T-helper 1 cell treated with Interleukin-12 subunit alpha and Interleukin-12 subunit beta and Interleukin-4 antibody, amounts not matched to agents 30 μg/mL and 1 μg/mL, for 36 hours (primary cell): ENCODE measurements at regions not wholly inside any gene's neighbourhood (a gene's known extent, or its start where the extent isn't known, plus 50 kb on each side); places are given as distances from the start of the nearest gene placed in this dataset.

ENCODE experiments used
- H3K27ac Mint-ChIP-seq: one replicate; pipeline ENCODE4 v1.8.0; 2021; ENCODE audit warnings: mild to moderate bottlenecking, mixed read lengths
- H3K27me3 Mint-ChIP-seq: one replicate; pipeline ENCODE4 v1.8.0; 2021; ENCODE audit warnings: low read depth, mixed read lengths
- H3K36me3 Mint-ChIP-seq: one replicate; pipeline ENCODE4 v1.8.0; 2021; ENCODE audit warnings: low read depth, mixed read lengths
- H3K4me1 Mint-ChIP-seq: one replicate; pipeline ENCODE4 v1.8.0; 2021; ENCODE audit warnings: low read depth, mixed read lengths
- H3K4me3 Mint-ChIP-seq: one replicate; pipeline ENCODE4 v1.8.0; 2021; ENCODE audit warnings: mild to moderate bottlenecking, moderate library complexity, mixed read lengths
- H3K9me3 Mint-ChIP-seq: one replicate; pipeline ENCODE4 v1.8.0; 2021; ENCODE audit warnings: mixed read lengths

DNA sequence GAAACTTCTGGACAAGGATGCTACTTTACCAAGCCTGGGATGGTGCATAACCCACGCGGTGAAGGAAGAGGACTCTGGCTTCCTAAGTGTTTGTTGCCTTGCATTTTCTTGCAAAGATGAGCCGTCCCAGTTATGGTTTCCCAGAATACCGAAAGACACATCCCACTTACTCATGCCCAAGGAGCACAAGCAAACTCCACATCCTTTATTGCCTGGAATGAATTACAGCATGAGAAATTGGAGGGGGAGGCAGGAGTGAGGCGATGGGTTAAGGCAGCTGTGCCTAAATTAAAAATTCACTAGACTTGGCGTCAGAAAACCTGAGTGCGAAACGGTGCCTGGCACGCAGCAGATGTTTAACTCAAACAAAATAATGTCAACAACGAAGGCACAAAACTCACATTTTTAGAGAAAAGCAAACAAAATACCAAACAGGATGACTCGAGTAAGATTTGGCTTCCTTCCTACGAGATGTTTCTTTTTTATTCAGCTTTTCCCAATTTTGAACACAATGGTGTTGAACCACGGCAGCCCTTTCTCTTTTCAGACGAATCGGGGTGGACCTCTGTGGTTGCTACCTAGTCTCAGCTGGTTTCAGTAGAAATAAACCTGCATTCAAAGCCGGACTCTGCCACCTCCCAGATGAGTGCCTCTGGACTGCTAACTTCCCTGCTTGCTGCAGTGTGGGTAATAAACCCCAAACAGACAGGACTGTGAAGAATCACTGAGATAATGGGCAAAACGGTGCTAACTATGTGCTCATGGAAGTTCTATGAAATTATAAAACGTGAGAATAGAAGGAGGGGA lies 100.3 kb upstream of the NCK2 start:
- Mint-ChIP-seq H3K27ac (no peak overlapping the region), H3K36me3 (no peaks in the 10 kb centered on the region), H3K27me3 (peaks cover 23% of the 10 kb centered on the region)

DNA sequence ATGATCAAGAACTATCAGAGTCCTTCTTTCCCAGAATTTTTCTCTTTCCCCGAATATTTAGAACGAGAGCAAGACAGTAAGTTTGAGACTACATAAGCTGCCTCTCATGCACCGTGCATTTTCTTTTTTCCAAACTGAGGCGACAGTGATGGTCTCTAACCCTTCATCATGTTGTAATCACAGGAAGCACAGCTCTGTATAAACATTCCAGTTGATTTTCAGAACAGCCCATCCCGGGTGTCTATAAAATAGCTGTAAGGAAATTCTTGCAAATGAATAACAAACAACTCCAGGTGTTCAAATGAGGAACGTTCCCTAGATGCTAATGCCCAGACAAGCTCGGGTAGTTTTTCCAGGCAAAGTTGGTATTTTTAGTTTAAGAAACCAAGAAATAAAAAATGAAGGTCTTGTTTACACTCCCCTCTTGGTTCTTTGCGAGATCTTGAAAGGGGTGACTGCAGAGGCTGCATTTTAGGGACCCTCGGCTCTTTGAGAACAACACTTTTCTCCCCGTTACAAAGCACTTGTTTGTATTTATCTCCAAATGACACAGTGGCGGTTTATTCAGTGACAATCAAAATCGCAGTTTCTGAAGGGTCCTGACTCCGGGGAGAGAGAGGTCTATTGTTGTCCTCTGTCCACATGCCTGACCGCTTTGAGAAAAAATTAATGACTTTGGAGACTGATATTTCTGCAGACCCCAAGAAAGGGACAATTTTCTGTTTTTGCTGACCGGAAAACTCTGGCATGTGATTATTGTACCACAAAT lies 101.1 kb upstream of the NCK2 start:
- Mint-ChIP-seq H3K27me3 (peaks cover 23% of the 10 kb centered on the region), H3K4me3 (no peak overlapping the region), H3K27ac (no peak overlapping the region), H3K4me1 (no peaks in the 10 kb centered on the region), H3K9me3 (no peaks in the 10 kb centered on the region), H3K36me3 (no peaks in the 10 kb centered on the region)

More for the DNA sequence above, 100.3 kb upstream of the NCK2 start:
- no peaks in the 10 kb centered on the region for H3K9me3 Mint-ChIP-seq
- H3K4me1 Mint-ChIP-seq, result no peaks in the 10 kb centered on the region
- H3K4me3 Mint-ChIP-seq, result no peak overlapping the region

DNA sequence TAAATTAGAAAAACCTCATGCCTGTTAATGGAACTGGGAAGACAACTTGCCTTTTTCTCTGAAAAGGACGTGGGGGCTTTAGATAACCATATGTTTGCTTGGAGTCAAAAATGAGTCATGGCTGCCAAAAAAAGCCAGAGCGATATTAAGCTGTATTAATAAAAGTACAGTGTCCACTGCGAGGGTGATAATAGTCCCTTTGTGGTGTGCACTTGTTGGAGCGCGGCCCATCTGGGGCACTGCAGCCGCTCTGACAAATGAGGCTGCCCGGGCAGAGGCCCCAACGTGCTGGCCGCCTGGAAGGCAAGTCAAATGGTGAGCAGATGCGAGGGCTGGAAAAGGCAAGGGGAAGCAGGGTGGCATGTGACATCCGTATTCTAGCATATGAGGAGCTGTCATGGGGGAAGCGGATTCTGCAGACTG lies 103.3 kb upstream of the NCK2 start:
- no peak overlapping the region for H3K27ac Mint-ChIP-seq
- H3K27me3 Mint-ChIP-seq, result peaks cover 20% of the 10 kb centered on the region
- no peaks in the 10 kb centered on the region for H3K9me3 Mint-ChIP-seq
- H3K4me3 Mint-ChIP-seq, result no peak overlapping the region
- H3K4me1 Mint-ChIP-seq, result no peaks in the 10 kb centered on the region
- H3K36me3 Mint-ChIP-seq, result no peaks in the 10 kb centered on the region

DNA sequence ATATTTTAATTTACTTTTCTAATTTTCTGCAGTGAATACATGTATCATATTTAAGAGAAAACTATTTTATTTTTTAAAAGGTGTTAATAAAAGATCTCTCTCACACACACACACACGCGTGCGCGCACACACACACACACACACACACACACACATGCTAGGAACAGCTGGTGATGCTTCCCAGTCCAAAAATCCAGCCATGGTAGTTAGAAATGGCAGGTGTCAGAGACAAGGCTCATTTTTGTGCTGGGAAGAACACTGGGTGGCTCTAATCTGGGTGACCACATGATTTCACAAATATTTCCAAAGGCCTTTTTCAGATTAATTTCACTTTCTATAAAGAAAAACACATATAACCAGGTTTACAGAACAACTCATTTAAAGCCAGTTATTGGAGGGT lies 104.5 kb upstream of the NCK2 start:
- Mint-ChIP-seq H3K27ac (no peak overlapping the region), H3K4me1 (no peaks in the 10 kb centered on the region), H3K36me3 (no peaks in the 10 kb centered on the region), H3K4me3 (no peak overlapping the region), H3K9me3 (no peaks in the 10 kb centered on the region), H3K27me3 (peaks cover 16% of the 10 kb centered on the region)

DNA sequence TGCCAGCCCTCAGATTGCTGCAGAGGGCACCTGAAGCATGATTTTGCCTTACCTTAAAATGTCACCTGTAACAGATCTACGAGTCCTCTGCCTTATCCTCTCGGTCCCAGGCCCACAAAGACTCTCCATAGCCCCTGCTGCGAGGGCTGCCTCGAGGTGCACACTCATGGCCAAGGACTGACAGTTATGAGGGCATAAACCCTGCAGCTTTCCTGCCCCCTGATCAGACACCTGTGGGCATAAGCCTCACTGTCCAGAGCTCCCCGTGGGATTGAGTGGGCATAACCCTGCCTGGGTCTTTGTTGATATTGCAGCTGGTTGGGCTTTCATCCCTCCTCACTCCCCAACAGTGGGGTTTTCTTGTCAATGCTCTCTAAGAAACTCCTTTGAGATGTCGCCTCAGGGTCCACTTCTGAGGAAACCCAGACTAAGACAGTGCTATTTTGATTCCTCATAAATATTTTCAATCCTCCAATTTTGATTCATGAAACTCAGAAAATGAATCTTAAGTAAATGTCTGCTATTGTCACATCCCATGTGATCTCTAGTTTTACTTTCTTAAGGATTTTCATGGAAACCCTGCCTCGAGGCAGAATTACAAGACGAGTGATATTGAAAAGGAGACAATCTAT lies 108.5 kb upstream of the NCK2 start:
- Mint-ChIP-seq H3K27me3 (peaks cover 17% of the 10 kb centered on the region), H3K4me1 (no peaks in the 10 kb centered on the region), H3K36me3 (no peaks in the 10 kb centered on the region), H3K27ac (no peak overlapping the region), H3K9me3 (no peaks in the 10 kb centered on the region), H3K4me3 (no peak overlapping the region)

DNA sequence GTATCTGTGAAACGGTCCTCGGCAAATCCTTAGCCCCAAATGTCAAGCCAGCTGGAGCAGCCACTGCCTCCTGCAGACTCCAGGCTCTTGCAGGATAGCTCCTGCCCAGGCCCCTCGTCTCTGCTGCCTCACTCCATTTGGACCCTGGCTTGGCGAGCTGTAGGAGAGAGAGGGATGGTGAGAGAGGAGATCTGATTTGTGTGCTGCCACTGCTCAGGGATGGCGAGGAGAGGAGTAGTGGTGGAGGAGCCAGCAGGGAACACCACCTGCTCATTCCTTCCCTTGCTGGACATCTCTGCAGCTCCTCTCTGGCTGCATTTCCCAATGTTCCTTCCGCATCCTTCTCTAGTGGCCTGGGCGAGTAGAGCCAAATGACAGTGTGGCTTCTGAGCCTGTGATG lies 109.1 kb upstream of the NCK2 start:
- H3K4me3 Mint-ChIP-seq, result no peak overlapping the region
- H3K9me3 Mint-ChIP-seq, result no peaks in the 10 kb centered on the region
- H3K4me1 Mint-ChIP-seq, result no peaks in the 10 kb centered on the region
- H3K27me3 Mint-ChIP-seq, result peaks cover 13% of the 10 kb centered on the region
- no peaks in the 10 kb centered on the region for H3K36me3 Mint-ChIP-seq
- H3K27ac Mint-ChIP-seq, result no peak overlapping the region

DNA sequence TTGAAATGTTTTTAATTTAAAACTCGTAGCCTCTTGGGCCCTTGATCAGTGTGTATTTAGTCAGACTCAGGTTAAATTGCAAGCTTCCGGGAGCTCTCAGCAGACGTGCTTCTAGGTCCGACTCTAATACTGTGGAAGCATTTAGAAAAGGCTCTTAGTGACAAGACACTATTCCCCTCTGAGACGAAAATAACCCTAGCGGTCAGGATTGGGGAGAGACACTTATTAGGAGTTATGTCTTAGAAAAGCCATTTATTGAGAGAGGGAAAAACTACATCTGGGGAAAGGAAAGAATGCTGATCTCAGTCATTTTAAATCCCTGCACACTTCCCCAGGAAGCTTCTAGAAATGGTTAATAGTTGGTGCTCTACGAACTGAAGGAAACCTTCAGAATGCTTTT lies 110.5 kb upstream of the NCK2 start:
- Mint-ChIP-seq H3K9me3 (no peaks in the 10 kb centered on the region), H3K27me3 (peaks cover 9% of the 10 kb centered on the region), H3K4me1 (no peaks in the 10 kb centered on the region), H3K36me3 (no peaks in the 10 kb centered on the region), H3K4me3 (no peak overlapping the region), H3K27ac (no peak overlapping the region)

DNA sequence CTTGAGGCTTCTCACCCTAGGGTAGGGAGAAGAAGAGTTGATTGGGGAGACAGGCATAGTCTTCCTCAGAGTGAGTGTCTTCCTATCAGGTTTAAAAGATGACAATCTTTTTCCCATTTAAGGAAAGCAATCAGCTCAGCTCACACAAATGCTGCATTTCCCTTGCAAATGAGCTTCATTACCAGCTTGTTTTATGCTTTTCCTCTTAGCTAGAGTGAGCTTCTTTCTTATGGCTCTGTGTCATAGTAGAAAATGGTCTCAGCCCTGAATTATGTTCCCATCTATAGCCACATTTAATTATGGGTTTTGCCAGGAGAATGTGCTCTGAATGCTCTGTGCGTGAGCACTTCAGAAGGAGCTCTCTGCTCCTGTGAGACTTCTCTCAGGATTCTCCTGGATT lies 112.8 kb upstream of the NCK2 start:
- Mint-ChIP-seq H3K27me3 (peaks cover 27% of the 10 kb centered on the region), H3K27ac (no peak overlapping the region), H3K9me3 (no peaks in the 10 kb centered on the region), H3K4me3 (no peak overlapping the region), H3K36me3 (no peaks in the 10 kb centered on the region), H3K4me1 (no peaks in the 10 kb centered on the region)

DNA sequence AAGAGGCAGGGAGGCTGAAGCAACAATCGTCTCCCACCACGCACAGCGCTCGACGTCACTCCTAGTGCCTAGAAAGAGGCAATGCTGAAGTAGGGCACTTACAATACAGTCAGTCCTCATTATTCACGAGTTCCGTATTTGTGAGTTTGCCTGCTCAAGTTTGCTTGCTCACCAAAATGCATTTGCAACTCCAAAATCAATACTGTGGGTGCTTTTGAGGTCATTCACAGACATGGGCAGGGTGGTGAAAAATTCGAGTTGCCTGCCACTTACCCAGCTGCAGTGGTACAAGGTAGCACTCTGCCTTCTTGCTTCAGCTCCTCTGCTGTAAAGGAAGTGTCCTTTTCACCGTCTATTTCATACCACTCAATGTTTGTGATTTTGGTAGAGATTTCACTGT lies 113.7 kb upstream of the NCK2 start:
- Mint-ChIP-seq H3K4me1 (no peaks in the 10 kb centered on the region), H3K36me3 (no peaks in the 10 kb centered on the region), H3K27ac (no peak overlapping the region), H3K27me3 (peaks cover 32% of the 10 kb centered on the region), H3K4me3 (no peak overlapping the region), H3K9me3 (no peaks in the 10 kb centered on the region)

DNA sequence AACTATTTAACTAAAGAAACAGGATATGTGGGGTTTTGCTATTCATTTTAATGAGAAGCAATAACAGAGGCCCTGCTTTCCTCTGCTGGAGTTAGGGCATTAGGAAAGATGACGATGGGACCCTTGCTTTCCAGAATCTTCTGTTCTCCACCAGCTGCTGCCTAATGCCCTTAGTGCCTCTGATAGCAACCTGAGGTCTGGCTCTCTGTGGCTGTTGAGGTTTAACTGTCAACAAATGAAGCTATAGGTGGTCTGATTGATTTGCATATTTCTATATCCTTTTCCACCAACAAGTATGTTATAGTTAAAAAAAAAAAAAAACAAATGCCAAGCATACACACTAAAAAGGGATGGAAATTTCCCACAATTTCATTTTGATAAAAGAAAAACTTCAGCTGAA lies 115.1 kb upstream of the NCK2 start:
- Mint-ChIP-seq H3K27ac (no peak overlapping the region), H3K9me3 (no peaks in the 10 kb centered on the region), H3K4me1 (no peaks in the 10 kb centered on the region), H3K36me3 (no peaks in the 10 kb centered on the region), H3K4me3 (no peak overlapping the region), H3K27me3 (peaks cover 36% of the 10 kb centered on the region)

DNA sequence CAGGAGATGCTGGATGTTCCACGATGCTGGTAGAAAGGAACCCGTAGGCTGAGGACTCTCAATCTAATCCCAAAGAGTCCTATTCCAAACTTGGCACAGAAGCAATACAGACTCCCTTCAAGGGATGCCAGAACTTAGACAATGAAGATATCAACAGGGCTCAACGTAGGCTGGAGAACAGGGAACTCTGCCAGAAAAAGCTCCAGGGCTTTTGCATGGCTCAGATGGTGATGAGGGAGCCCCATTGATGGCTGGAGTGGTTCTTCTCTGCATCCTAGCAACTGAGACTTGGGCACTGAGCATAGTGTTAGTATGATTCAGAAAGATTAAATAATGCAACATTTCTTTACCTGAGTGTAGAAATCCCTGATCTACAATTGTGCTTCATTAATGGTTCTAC lies 117.2 kb upstream of the NCK2 start:
- no peaks in the 10 kb centered on the region for H3K4me1 Mint-ChIP-seq
- H3K27ac Mint-ChIP-seq, result no peak overlapping the region
- H3K9me3 Mint-ChIP-seq, result no peaks in the 10 kb centered on the region
- no peaks in the 10 kb centered on the region for H3K36me3 Mint-ChIP-seq
- peaks cover 38% of the 10 kb centered on the region for H3K27me3 Mint-ChIP-seq
- no peak overlapping the region for H3K4me3 Mint-ChIP-seq

DNA sequence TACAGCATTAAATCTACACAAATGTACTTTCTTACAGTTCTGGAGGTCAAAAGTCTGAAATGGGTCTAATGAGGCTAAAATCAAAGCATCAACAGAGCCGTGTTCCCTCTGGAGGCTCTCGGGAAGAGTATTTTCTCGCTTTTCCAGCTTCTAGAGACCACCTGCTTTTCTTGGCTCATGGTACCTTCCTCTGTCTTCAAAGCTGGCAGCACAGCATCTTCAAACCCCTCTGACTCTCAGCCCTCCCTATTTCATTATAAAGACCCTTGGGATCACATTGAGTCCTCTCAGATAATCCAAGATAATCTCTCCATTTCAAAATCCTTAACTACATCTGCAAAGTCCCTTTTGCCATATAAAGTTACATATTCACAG lies 117.8 kb upstream of the NCK2 start:
- Mint-ChIP-seq H3K27ac (no peak overlapping the region), H3K4me3 (no peak overlapping the region), H3K4me1 (no peaks in the 10 kb centered on the region), H3K36me3 (no peaks in the 10 kb centered on the region), H3K9me3 (no peaks in the 10 kb centered on the region), H3K27me3 (peaks cover 37% of the 10 kb centered on the region)

DNA sequence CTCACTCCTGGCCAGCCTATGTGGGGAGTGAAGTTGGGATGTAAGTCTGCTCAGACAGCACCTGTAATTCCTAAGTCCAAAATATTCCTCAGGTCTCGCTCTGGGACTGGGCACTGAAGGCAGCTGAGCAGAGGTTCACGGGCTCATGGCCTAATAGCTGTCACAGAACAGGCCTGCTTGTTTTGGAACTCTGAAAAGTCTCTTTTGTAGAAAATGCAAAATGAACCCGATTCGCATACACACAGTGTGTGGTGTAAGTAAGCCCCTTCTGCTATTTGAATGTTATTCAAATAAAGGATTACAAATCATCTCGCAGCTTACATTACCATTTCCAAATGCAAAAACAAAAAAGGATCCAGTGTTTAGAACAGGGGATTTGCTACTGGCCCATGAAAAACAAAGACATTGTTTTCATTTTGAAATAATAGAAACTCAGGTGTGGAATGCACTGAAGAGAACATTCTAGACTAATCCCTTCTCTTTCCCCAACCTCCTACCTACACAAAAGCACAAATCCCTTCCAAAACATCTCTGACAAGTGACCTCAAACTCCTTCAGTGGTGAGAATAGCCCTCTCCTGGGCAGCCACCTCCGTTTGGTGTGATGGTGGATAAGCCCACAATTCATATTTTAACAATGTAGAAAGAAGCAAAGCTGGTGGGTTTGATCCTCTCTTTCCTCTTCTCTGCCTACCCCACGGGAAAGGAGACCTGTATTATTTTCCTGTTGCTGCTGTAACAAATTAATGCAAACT lies 118.3 kb upstream of the NCK2 start:
- no peaks in the 10 kb centered on the region for H3K4me1 Mint-ChIP-seq
- no peak overlapping the region for H3K4me3 Mint-ChIP-seq
- H3K27me3 Mint-ChIP-seq, result peaks cover 38% of the 10 kb centered on the region
- no peaks in the 10 kb centered on the region for H3K36me3 Mint-ChIP-seq
- H3K27ac Mint-ChIP-seq, result no peak overlapping the region
- H3K9me3 Mint-ChIP-seq, result no peaks in the 10 kb centered on the region

DNA sequence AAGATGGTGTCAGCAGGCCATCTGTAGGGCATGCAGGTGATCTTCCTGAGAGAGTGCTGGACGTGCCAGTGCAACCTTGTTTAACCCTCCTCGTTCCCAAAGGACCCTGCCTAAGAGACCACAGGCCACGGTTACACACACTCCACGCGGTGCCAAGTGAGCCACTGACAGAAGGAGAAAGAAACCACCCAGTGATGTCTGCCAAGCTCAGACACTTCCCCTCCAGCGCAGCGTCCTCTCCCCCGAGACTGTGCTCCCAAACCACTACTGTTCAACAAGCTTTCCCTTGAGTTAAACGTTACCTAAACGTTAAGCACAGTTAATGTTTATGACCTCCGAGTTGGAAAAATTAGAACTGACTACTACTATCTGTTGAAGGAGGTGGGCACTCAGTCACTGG lies 119.1 kb upstream of the NCK2 start:
- Mint-ChIP-seq H3K27me3 (peaks cover 38% of the 10 kb centered on the region), H3K4me3 (no peak overlapping the region), H3K9me3 (no peaks in the 10 kb centered on the region), H3K4me1 (no peaks in the 10 kb centered on the region), H3K36me3 (no peaks in the 10 kb centered on the region), H3K27ac (no peak overlapping the region)
